ENCODE measurements at regions not wholly inside any gene's neighbourhood (a gene's known extent, or its start where the extent isn't known, plus 50 kb on each side); places are given as distances from the start of the nearest gene placed in this dataset.

DNA sequence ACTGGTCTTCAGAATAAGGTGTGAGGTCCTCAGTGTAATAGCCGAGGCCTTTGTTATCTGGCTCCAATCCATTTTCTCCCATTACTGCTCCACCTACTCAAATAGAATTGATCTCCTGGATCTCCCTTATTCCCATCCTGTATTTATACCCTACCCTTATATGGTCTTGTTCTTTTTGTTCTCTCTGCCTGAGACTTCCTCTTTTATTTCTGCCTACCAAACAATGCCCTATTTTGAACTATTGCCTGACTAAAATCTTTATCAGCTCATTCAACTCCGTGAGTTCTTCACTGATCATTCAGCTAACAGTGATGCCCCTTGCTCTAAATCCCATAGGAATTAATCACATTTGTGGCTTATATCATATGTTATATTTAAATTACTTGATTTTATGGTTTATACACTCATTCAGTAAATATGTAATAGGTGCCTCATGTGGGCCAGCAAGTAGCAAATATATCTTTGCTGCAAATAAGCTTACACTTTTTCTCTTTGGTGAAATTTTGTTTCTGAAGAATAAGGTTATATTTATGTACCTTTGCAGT, 417.5 kb upstream of the MEF2C start:
- DNase-seq (ENCODE audit: low read depth in 1 of 2, low spot score in 1 of 2), result no peak
- Histone ChIP-seq H3K27me3 (ENCODE audit: insufficient read depth, poor library complexity, severe bottlenecking) (no peaks in the 10 kb centered on the region), H3K4me3 (replicated peaks; ENCODE audit: insufficient read depth, low read length) (no peak overlapping the region), H3K27ac (replicated peaks) (no peak overlapping the region)
- TF ChIP-seq SPI1 (IDR thresholded peaks at IDR 0.05; ENCODE audit: borderline replicate concordance, low read depth), result peak; percentile 66
- no peak for TF ChIP-seq POLR2AphosphoS5 (IDR thresholded peaks at IDR 0.05; ENCODE audit: low read depth)

DNA sequence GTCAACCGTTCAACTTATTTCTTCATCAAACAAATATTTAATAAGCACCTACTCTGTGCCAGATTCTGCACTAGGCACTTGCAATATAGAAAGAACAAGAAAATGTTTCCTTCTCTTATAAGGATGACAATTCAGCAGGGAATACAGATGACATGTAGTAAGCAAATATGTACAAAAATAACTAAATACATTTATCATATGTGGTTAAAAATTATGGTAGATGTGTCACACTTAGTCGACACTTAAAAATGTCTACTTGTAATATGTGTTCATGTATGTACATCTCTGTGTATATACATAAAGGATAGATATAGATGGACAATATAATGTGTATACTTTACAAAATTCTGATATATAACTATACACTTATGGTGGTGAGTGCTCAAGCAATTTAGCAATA, 417.0 kb upstream of the MEF2C start:
- Histone ChIP-seq H3K4me3 (replicated peaks; ENCODE audit: insufficient read depth, low read length) (no peak overlapping the region), H3K27ac (replicated peaks) (no peak overlapping the region), H3K27me3 (ENCODE audit: insufficient read depth, poor library complexity, severe bottlenecking) (no peaks in the 10 kb centered on the region)
- TF ChIP-seq SPI1 (IDR thresholded peaks at IDR 0.05; ENCODE audit: borderline replicate concordance, low read depth) (no peak), CTCF (IDR thresholded peaks at IDR 0.05; ENCODE audit: insufficient read depth, low read length) (no peak), GABPA (IDR thresholded peaks at IDR 0.05; ENCODE audit: low read depth) (no peak), POLR2AphosphoS5 (IDR thresholded peaks at IDR 0.05; ENCODE audit: low read depth) (no peak)
- TF ChIP-seq, protein P1, sequence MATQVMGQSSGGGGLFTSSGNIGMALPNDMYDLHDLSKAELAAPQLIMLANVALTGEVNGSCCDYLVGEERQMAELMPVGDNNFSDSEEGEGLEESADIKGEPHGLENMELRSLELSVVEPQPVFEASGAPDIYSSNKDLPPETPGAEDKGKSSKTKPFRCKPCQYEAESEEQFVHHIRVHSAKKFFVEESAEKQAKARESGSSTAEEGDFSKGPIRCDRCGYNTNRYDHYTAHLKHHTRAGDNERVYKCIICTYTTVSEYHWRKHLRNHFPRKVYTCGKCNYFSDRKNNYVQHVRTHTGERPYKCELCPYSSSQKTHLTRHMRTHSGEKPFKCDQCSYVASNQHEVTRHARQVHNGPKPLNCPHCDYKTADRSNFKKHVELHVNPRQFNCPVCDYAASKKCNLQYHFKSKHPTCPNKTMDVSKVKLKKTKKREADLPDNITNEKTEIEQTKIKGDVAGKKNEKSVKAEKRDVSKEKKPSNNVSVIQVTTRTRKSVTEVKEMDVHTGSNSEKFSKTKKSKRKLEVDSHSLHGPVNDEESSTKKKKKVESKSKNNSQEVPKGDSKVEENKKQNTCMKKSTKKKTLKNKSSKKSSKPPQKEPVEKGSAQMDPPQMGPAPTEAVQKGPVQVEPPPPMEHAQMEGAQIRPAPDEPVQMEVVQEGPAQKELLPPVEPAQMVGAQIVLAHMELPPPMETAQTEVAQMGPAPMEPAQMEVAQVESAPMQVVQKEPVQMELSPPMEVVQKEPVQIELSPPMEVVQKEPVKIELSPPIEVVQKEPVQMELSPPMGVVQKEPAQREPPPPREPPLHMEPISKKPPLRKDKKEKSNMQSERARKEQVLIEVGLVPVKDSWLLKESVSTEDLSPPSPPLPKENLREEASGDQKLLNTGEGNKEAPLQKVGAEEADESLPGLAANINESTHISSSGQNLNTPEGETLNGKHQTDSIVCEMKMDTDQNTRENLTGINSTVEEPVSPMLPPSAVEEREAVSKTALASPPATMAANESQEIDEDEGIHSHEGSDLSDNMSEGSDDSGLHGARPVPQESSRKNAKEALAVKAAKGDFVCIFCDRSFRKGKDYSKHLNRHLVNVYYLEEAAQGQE (IDR thresholded peaks at IDR 0.05; ENCODE audit: insufficient replicate concordance, low read depth), result no peak
- no peak for DNase-seq (ENCODE audit: low read depth in 1 of 2, low spot score in 1 of 2)

DNA sequence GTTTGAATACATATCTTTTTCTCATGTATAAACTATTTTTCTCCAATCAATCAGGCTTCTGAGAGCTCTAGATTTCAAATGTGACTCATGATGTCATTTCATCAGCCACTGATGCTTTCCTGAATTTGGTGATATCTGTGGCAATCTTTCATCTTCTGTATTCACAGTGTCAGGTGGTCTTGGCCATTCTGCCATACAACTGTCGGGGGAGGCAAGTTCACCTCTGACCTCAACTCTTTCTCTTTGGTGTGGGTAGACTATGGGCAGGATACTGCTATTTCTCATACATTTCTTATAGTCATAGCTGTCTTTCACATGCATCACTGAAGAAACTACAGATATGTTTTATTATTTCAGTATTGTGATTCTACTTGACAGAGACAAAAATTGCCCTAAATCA, 414.1 kb upstream of the MEF2C start:
- TF ChIP-seq SPI1 (IDR thresholded peaks at IDR 0.05; ENCODE audit: borderline replicate concordance, low read depth) (no peak), GABPA (IDR thresholded peaks at IDR 0.05; ENCODE audit: low read depth) (no peak), POLR2AphosphoS5 (IDR thresholded peaks at IDR 0.05; ENCODE audit: low read depth) (no peak), CTCF (IDR thresholded peaks at IDR 0.05; ENCODE audit: insufficient read depth, low read length) (no peak)
- TF ChIP-seq, protein P1 (IDR thresholded peaks at IDR 0.05; ENCODE audit: insufficient replicate concordance, low read depth), result no peak
- no peak overlapping the region for H3K27ac ChIP-seq (replicated peaks)

GRCh38 chr5:89293810-89294209, 410.8 kb upstream of the MEF2C start:
- DNase-seq (ENCODE audit: low read depth in 1 of 2, low spot score in 1 of 2), result peak; percentile 21 to 32
- no peak overlapping the region for H3K27ac ChIP-seq (replicated peaks)

More for the DNA sequence above, 414.1 kb upstream of the MEF2C start:
- H3K27me3 ChIP-seq (ENCODE audit: insufficient read depth, poor library complexity, severe bottlenecking), result no peaks in the 10 kb centered on the region
- no peak for DNase-seq (ENCODE audit: low read depth in 1 of 2, low spot score in 1 of 2)
- H3K4me3 ChIP-seq (replicated peaks; ENCODE audit: insufficient read depth, low read length), result no peak overlapping the region

More at GRCh38 chr5:89293810-89294209, 410.8 kb upstream of the MEF2C start:
- H3K4me3 ChIP-seq (replicated peaks; ENCODE audit: insufficient read depth, low read length), result no peak overlapping the region
- H3K27me3 ChIP-seq (ENCODE audit: insufficient read depth, poor library complexity, severe bottlenecking), result no peaks in the 10 kb centered on the region
- TF ChIP-seq, protein P1 (IDR thresholded peaks at IDR 0.05; ENCODE audit: insufficient replicate concordance, low read depth), result no peak
- peak; percentile 83 for TF ChIP-seq SPI1 (IDR thresholded peaks at IDR 0.05; ENCODE audit: borderline replicate concordance, low read depth)
